ENCODE measurements at regions not wholly inside any gene's neighbourhood (a gene's known extent, or its start where the extent isn't known, plus 50 kb on each side); places are given as distances from the start of the nearest gene placed in this dataset.

DNA sequence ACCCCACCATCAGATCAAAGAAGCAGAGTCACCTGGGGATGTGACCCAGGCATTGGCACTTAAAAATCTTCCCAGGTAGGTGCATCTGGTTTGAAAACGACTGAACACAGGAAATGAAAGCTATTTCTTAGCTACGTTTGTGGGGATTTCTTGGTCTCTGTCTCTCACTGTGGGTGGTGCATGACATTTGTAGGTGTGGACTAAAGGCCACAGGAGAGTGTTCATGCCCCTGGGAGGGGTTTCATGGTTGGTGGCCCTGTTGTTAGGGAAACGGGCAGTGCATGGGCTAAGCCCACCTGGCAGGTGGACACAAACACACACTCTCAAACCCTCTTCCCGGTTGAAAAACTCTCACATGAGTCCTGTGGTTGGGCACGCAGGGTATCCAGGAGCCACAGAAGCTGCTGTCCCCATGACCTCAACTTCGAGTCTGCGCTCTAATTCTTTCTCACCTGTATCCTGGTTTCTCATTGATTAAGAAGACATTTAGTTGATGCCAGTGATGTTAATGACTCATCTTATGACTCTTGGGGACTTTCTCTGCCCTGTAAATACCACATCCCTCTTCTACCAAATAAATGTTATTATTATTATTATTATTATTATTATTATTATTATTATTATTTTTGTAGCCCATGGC is 119.4 kb downstream of the MRPS6 start:
- TF ChIP-seq, protein P1, sequence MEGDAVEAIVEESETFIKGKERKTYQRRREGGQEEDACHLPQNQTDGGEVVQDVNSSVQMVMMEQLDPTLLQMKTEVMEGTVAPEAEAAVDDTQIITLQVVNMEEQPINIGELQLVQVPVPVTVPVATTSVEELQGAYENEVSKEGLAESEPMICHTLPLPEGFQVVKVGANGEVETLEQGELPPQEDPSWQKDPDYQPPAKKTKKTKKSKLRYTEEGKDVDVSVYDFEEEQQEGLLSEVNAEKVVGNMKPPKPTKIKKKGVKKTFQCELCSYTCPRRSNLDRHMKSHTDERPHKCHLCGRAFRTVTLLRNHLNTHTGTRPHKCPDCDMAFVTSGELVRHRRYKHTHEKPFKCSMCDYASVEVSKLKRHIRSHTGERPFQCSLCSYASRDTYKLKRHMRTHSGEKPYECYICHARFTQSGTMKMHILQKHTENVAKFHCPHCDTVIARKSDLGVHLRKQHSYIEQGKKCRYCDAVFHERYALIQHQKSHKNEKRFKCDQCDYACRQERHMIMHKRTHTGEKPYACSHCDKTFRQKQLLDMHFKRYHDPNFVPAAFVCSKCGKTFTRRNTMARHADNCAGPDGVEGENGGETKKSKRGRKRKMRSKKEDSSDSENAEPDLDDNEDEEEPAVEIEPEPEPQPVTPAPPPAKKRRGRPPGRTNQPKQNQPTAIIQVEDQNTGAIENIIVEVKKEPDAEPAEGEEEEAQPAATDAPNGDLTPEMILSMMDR (IDR thresholded peaks at IDR 0.05; ENCODE audit: low read length), result no peak
- TF ChIP-seq EZH2 (optimal IDR thresholded peaks at IDR 0.05; ENCODE audit: low read depth, low read length), result no peak
- TF ChIP-seq EZH2phosphoT487 (IDR thresholded peaks at IDR 0.05; ENCODE audit: low read length), result no peak
